H7 (cell line): ENCODE measurements at regions not wholly inside any gene's neighbourhood (a gene's known extent, or its start where the extent isn't known, plus 50 kb on each side); places are given as distances from the start of the nearest gene placed in this dataset.
"Not testable (repeated sequence)": the region's sequence is repeated elsewhere in the genome, so short reads cannot be mapped to it uniquely, and the experiment has no call there.

Experiments
- DNase-seq: peaks from one replicate; pipeline ENCODE4 v3.0.0; 2012
- H3K27me3 ChIP-seq: 2 replicates; pipeline ENCODE4 v1.6.0; 2011; ENCODE audit warnings: mild to moderate bottlenecking, low read length; ENCODE audit not compliant: control insufficient read depth, insufficient read depth
- H3K36me3 ChIP-seq: replicated peaks from 2 replicates; pipeline ENCODE4 v1.5.1; 2011; ENCODE audit warnings: low read length; ENCODE audit not compliant: control insufficient read depth, insufficient read depth
- H3K4me3 ChIP-seq: 2 replicates; pipeline ENCODE4 v1.5.1; 2011; ENCODE audit warnings: low read depth, mild to moderate bottlenecking, control low read depth, low read length, moderate library complexity; ENCODE audit not compliant: insufficient read depth

DNA sequence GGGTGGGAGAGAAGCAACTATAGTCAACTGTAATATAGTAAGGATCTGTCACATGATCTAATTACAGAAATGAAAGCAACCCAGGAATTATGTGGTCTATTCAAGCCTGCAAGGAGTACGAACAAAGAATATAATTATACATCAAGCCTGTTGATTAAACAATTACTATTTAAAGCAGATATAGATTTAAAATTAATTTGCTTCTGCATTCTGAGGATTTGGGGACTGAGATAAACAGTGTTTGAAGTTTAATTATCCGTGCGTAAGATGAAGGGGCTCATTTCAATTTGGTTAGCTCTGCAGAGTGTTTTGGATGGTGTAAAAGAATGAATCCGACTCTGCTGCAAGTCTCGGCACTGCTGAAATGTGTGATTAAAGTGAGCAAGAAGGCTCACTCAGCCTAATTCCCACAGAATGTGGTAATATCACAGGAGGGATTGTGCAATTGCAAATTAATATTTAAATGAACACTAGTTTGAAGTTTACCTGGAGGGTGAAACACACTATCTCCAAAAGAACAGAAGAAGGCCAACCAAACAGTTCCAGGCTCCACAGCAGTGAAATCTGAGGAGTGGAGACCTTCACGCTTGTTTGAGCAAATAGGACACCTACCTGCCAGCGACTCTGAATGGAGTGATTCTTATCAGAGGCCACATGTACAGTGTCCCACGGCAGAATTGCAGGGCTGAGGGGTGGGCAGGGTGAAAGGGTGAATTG, 420.6 kb upstream of the SLC30A5 start:
- no peaks in the 10 kb centered on the region for H3K27me3 ChIP-seq
- DNase-seq = no peak
- no peaks in the 10 kb centered on the region for H3K36me3 ChIP-seq
- no peak overlapping the region for H3K4me3 ChIP-seq

DNA sequence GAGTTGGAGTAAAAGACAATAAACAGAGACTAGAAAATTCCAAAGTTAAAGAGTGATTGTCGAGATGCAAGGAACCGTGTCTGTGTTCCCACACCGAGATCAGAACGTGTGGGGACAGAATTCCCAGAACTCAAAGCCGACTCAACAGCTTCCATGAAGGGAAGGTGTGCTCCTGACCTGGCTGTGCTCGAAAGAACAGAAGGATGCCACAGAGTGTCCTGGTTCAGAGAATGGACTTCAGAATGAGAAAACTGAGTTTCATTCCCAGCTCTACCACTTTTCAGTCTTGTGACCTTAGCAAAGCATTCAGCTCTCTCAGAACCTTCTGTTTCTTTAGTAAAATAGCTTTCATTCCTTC, 420.0 kb upstream of the SLC30A5 start:
- Histone ChIP-seq H3K27me3 (no peaks in the 10 kb centered on the region), H3K4me3 (no peak overlapping the region), H3K36me3 (no peaks in the 10 kb centered on the region)
- DNase-seq = no peak

DNA sequence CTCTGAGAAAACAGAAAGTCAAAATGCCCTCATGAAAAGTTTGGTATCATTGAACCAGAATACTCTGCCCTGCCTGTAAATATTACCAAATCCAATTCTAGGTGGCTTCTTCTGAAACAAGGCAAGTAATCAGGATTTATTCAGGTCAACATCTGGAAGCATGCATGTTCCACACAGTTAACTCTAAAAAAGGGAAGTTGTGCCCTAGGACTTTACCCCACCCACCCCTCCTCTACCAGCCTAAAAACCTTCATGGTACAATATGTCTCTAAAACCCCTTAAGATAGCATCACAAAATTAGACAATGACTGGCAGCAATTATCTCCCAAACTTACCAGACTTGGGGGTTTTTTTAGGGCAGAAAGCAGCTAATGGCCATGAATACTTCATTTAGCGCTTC, 414.8 kb upstream of the SLC30A5 start:
- Histone ChIP-seq H3K27me3 (no peaks in the 10 kb centered on the region), H3K36me3 (no peaks in the 10 kb centered on the region), H3K4me3 (no peak overlapping the region)
- DNase-seq = no peak

DNA sequence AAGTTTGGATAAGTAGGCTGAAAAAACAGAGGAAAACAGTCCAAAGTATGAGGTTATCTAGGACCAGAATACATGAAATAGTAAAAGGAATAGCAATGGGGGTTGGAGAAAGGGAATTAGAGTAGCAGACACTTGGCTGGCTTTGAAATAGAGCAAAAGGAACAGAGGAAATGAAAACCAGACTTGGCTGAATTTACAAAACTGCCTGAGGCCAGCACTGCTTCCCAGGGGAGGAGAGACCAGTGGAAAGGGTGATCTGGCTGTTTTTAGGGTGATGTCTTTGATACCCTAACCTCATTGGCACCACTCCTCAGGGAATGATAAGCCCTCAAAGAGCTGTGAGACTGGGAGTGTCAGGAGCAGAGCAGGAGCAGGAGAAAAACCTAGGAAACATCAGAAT, 413.4 kb upstream of the SLC30A5 start:
- no peak for DNase-seq
- Histone ChIP-seq H3K27me3 (no peaks in the 10 kb centered on the region), H3K36me3 (no peaks in the 10 kb centered on the region), H3K4me3 (no peak overlapping the region)

DNA sequence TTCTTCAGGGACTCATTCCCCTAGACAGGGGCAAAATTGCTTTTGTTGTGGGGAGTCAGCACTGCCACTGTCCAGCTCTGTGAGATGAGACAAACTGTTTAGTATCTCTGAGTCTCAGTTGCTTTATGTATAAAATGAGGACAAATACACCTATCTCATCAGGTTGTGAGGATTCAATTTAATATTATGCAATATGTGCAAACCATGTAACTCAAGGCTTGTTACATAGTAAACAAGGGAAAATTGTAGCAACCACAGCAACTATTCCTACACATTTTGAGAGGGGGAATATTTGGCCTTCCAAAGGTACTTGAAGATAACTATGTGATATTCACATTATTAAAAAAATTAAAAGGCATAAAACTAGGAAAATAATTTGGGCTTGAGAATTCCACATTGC, 411.9 kb upstream of the SLC30A5 start:
- DNase-seq = no peak
- no peaks in the 10 kb centered on the region for H3K36me3 ChIP-seq
- H3K4me3 ChIP-seq = no peak overlapping the region
- no peaks in the 10 kb centered on the region for H3K27me3 ChIP-seq

DNA sequence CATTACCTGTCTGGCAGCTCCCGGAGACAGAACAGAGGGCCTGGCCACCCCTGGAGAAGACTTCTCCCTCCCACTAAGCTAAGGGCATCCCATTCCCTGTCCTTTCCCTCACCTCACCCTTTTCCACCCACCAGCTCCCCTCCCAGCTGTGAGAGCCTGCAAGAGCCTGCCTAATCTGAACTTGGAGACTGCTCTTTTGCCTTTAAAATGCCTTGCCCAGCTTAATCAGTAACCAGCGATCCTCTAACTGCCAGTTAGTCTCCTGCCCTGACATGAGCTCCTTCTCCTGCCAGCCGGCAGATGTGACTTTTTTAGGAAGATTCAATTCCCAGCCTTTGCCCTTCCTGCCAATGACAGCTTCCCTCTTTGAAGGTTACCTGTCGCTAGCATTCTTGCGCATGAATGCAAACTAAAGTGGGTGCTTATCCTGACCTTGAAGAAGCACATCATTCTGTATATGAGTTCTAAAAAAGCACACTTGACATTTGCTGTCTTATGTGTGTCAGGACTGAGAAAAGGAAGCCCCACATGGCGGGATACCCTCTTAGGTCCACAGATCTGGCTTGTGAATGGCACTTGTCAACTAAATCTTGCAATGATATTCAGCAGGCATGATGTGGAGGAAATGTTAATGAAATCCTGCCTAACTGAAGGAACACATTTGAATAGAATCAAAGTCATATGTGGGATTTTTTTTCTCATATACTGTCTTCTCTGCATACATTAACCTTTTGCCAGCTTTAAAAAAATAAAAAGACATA, 411.2 kb upstream of the SLC30A5 start:
- Histone ChIP-seq H3K4me3 (no peak overlapping the region), H3K36me3 (no peaks in the 10 kb centered on the region), H3K27me3 (no peaks in the 10 kb centered on the region)
- no peak for DNase-seq

DNA sequence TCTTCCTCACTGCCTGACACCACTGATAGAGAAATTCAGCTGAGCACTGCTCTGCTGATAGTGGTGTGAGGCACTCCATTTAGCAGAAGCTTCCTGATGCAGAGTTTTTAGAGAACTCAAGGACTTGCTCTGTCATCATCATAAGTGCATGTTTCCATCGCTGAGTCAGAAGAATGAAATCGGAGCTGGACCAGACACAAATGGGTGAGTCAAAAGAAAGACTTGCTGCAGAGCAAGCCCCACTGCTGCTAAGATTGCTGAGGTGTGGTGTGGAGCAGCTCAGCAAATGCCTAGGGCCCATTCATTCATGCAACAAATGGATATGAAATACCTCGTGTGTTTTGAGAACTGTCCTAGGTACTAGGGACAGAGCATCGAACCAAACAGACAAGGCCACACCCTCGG, 410.2 kb upstream of the SLC30A5 start:
- Histone ChIP-seq H3K4me3 (no peak overlapping the region), H3K36me3 (no peaks in the 10 kb centered on the region), H3K27me3 (no peaks in the 10 kb centered on the region)
- DNase-seq = no peak

DNA sequence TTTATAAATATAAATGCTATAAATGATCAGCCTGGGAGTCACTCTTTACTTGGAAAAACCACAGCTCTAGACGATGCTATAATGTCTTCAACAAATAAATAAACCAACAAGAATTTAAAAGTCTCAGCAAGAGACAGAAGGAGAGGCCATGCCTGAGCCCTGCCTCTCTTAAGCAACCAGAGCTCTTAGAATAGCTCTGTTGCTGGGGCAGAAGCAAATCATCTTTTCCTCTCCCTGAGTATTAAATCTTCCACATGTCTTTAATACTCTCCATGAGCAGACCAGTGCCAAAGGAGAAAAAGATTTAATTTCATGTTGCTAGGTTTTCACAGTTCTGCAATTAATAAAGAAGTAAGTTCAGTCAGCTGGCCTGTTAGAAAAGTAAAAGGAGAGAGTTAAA, 408.0 kb upstream of the SLC30A5 start:
- DNase-seq = no peak
- Histone ChIP-seq H3K4me3 (no peak overlapping the region), H3K27me3 (no peaks in the 10 kb centered on the region), H3K36me3 (no peaks in the 10 kb centered on the region)

DNA sequence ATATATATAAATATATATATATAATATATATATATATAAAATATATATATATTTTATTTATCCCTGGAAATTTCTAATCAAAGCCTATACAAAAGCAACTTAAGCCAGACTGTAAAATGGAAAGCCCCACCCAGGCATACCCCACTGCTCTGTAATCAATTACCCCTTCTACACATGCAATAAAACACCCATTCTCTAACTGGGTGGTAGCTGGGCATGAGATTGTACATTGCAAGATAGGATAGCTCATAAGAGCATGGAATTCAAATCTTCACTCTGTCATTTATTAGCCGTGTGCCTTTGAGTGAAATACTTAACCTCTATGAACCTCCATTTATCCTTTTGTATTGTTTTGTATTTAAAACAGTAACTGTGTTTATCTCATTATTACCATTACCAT, 405.3 kb upstream of the SLC30A5 start:
- Histone ChIP-seq H3K27me3 (no peaks in the 10 kb centered on the region), H3K4me3 (no peak overlapping the region), H3K36me3 (no peaks in the 10 kb centered on the region)
- no peak for DNase-seq

DNA sequence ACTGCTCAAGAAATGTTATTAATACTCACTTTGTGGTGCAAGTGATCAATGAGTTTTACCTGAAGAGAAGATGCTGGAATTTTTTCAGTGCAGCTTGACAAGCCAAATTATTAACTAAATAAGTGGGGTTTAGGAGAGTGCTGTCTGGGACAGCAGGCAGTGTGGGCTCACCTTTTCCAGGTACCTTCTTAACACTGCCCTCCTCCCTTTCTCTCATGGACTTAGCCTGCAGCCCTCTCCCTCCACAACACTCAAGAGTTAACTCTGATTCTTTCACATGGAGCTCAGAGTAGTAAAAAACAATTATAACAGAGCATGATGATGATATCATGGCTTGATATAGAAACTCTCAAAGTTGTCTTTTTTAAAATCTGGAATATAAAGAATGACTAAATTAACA, 404.8 kb upstream of the SLC30A5 start:
- H3K27me3 ChIP-seq = no peaks in the 10 kb centered on the region

DNA sequence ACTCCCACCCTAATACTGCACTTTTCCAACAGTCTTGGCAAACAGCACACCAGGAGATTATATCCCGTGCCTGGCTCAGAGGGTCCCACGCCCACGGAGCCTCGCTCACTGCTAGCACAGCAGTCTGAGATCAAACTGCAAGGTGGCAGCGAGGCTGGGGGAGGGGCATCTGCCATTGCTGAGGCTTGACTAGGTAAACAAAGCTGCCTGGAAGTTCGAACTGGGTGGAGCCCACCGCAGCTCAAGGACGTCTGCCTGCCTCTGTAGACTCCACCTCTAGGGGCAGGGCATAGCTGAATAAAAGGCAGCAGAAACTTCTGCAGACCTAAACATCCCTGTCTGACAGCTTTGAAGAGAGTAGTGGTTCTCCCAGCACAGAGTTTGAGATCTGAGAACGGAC, 401.9 kb upstream of the SLC30A5 start:
- not testable (repeated sequence) for H3K27me3 ChIP-seq, H3K4me3 ChIP-seq, DNase-seq, H3K36me3 ChIP-seq

More for the DNA sequence above, 404.8 kb upstream of the SLC30A5 start:
- Histone ChIP-seq H3K4me3 (no peak overlapping the region), H3K36me3 (no peaks in the 10 kb centered on the region)
- no peak for DNase-seq

DNA sequence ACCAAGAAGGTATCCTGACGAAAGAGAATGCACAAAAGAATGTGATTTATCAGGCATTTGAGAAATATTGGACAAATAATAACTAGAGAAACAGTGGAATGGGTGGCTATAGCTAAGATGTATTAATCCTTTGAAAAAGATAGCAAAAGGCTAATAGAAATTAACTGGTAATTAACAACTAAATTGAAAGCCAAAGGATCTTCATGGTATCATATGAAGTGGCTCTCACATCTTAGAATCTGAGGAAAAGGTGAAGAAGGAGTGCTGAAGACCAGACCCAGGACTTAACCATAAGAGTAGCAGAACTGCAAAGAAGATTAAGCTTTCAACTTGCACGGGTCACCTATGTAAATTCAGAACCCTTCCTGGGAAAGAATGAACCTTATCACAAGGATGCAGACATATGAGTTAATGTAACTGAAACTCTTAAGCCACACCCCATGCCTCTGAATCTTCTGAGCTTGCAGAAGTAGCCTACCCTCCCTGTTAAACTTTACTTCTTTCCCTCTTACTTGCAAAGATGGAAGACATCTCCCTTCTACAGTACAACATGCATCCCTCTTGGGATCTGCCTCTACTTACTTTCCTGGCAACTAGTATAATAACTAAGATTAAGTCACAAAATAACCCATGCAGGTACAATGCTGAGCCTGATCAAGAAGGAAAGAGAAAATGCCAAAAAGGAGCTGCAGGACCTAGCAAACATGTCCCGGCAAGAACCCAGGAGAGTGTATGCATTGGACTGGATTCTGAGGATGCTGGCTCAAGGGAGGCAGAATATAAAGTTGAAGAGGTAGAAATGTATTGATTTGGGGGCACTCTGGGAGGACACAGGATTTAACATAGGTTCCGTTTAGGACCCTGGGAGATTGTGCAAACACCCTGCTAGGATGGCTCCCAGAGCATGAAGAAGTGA, 395.5 kb upstream of the SLC30A5 start:
- Histone ChIP-seq H3K27me3 (no peaks in the 10 kb centered on the region), H3K36me3 (no peaks in the 10 kb centered on the region), H3K4me3 (no peak overlapping the region)
- DNase-seq = no peak

DNA sequence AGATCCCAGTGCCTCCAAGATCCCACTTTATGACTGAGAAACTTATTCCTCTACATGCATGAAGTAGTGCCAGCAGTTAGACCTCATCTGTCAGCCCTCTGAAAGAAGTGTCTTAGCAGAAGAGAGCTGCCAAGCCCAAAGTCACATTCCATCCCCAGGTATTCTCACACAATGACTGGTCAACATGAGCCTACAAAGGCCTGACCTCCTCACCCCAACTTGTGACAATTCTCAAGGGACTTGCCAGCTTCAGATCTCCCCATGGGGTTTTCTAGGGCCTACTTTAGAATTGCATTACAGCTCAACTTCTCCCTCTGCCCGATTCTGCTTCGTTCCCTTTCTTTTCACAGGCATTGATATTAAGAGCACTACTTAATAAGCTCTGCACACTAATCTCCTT, 393.8 kb upstream of the SLC30A5 start:
- H3K27me3 ChIP-seq = no peaks in the 10 kb centered on the region
- no peak overlapping the region for H3K4me3 ChIP-seq
- DNase-seq = no peak
- no peaks in the 10 kb centered on the region for H3K36me3 ChIP-seq

DNA sequence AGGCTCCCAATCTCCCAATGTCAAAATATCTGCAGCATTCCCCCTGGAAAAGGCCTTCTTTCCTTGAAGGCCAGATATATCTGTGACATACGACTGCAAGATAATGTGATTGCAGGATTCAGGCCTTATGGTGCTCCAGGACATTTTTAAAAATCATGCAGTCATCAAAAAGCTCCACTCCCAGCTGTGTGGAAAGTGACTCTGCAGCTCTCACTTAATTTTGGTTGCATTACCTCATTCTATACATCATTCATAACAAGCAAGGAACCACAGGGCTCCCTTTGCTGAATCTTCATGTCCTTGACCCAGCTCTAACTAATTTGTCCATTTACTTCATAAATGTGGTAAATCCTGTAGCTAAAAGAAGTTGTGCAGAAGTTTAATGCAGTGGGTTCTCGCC, 386.2 kb upstream of the SLC30A5 start:
- Histone ChIP-seq H3K4me3 (no peak overlapping the region), H3K27me3 (no peaks in the 10 kb centered on the region), H3K36me3 (no peaks in the 10 kb centered on the region)
- DNase-seq = no peak
